GM21381 (cell line): ENCODE measurements at regions not wholly inside any gene's neighbourhood (a gene's known extent, or its start where the extent isn't known, plus 50 kb on each side); places are given as distances from the start of the nearest gene placed in this dataset.
"Not testable (repeated sequence)": the region's sequence is repeated elsewhere in the genome, so short reads cannot be mapped to it uniquely, and the experiment has no call there.

Experiments used
- ATAC-seq: cut with Tn5 transposase; IDR thresholded peaks from one replicate; pipeline ENCODE4 v1.9.1; 2021; ENCODE audit warnings: mild to moderate bottlenecking, moderate library complexity; ENCODE audit not compliant: unreplicated experiment

- not testable (repeated sequence) for ATAC-seq
These were observed 1337.6 kb downstream of the RPIA start for GRCh38 chr2:90029080-90029428.

GRCh38 chr2:90032269-90032668 lies 1340.8 kb downstream of the RPIA start:
- not testable (repeated sequence) for ATAC-seq

- not testable (repeated sequence) for ATAC-seq
These were observed 1344.9 kb downstream of the RPIA start for GRCh38 chr2:90036335-90036734.

- not testable (repeated sequence) for ATAC-seq
These were observed 1347.6 kb downstream of the RPIA start for GRCh38 chr2:90039093-90039492.

DNA sequence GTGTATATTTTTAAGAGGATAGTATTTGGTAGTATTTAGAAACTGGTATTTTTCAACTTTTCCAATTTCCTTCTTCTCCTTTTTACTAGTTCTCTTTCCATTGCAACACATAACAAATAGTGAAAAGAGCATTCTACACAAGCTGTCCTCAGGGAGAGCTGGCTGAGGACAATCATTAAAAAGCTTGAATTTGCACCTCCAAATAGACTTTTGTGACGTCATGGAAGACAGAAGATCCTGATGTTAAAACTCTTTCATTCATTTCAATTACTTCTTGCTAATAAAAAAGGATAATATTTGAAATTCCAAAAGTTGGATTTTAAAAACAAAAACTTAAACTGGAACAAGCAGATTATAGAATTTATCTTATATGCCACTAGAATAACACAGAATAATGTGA lies 1356.3 kb downstream of the RPIA start:
- not testable (repeated sequence) for ATAC-seq

GRCh38 chr2:90052113-90052631 lies 1360.7 kb downstream of the RPIA start:
- not testable (repeated sequence) for ATAC-seq

DNA sequence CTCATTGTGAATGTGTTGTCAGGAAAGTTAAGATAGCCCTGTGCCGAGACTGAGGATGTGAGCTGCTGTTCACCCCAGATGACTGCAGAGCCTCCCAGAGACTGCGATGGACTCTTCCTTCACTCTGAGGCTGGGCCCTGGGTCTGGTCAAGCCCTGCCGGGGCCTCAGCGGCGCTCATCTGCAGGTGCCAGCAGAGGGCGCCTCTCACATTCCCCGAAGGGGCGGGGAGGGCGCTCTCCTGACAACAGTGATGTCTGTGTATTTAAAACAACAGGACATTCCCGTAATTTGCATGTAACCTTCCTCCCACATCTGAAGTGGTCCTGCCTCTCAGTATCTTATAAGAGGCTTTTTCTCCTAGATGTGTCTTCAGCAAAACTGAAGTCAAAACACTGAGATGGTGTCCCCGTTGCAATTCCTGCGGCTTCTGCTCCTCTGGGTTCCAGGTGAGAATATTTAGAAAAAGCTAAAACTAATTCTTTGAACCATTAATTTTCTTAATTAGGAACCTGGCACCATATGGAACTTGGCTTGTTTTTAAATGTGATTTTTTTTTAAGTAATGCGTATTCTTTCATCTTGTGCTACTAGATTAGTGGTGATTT lies 1377.9 kb downstream of the RPIA start:
- no peak for ATAC-seq

DNA sequence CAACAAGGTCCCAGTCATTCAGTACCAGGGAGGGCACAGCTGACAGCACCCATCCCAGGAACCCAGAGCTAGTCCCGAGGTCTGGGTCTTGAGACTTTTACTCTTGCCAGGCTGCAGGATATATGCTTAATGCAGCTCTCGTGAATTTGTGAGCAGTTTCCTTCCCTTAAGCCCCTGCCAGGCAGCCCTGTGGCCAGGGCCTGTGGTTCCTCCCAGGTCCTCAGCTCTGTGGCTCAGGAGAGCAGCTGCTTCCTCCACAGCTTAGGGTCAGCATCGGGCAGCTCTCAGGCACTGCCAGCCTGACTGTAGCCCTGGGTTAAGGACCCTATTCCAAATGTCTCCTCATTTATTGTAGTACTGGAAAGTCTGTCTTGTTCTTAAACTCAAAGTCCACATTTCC lies 1384.8 kb downstream of the RPIA start:
- ATAC-seq: no peak

DNA sequence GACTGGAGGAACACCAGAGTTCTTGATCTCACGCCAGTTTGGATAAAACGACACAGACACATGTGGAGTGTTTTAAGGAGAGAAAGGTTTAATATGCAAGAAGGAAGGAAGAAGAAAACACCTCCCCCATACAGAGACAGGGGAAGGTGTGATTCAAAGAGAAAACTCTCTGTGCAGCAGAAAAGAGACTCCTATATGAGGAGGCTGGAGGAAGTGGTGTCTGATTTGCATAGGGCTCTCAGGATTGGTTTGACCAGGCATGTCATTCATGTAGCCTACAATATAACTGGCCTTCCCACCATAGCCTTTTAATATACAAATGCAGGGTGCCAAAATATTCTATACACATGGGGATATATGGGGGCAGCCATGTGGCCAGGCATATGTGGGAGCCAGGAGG lies 1386.5 kb downstream of the RPIA start:
- no peak for ATAC-seq

DNA sequence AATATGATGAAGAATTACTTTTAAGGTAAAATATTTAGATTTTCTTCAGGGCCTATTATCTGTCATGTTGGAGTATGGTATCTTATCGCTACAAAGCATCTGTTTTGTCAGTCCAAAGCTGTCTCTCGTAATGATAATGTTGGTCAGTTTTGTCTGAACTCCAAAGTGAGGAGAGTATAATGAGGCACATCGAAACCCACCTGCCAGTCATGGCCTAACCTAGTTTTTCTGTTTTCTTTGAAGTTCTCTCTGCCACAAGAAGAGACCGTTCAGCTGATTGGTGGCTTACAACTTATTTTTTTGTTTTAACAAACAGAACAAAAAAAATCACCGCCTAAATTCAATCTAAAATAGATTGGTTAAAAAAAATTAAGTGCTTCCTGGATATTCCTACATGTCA lies 1387.9 kb downstream of the RPIA start:
- ATAC-seq: no peak

DNA sequence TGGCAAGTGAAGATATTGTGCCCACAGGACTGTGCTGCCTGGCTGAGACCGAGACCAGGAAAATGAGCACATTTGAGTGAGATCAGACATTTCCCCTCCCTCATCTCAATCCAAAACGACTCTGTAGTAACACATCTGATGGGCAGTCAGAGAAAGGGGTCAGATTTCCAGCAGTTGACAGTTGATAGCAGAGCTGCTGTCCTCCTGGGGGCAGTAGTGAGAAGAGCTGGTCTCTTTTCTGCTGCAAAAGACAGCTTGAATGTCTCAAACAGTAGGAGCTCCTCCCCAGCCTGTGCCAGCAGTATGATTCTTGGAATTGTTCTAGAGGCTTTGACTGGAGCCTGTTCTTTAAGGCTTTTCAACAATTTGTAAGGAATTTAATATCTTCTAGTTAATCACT lies 1396.3 kb downstream of the RPIA start:
- ATAC-seq: not testable (repeated sequence)

GRCh38 chr2:90093571-90094270 lies 1402.2 kb downstream of the RPIA start:
- ATAC-seq: not testable (repeated sequence)

- not testable (repeated sequence) for ATAC-seq
These were observed 1406.1 kb downstream of the RPIA start for GRCh38 chr2:90097617-90098016.

DNA sequence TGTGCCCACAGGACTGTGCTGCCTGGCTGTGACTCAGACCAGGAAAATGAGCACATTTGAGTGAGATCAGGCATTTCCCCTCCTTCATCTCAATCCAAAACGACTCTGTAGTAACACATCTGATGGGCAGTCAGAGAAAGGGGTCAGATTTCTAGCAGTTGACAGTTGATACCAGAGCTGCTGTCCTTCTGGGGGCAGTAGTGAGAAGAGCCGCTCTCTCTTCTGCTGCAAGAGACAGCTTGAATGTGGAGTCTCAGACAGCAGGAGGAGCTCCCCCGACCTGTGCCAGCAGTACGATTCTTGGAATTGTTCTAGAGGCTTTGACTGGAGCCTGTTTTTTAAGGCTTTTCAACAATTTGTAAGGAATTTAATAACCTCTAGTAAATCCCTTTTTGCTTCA lies 1413.7 kb downstream of the RPIA start:
- ATAC-seq: not testable (repeated sequence)

DNA sequence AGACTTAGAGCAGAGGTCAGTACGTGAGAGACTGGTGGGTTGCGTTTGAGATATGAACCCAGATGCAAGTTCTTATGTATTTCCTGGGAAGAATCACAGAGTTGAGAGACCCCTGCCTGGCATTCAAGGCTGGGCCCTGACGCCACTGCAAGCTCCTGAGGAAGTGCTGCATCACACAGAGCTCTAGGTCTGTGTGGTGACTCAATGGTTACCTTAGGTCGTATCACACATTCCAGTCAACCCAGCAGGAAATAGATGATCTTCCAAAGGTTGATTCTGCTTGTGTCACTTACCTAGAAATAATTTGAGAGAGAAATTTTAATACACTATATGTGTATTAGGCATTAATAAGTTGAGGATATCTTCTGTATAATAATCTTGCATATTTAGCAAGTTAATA lies 1431.9 kb downstream of the RPIA start:
- not testable (repeated sequence) for ATAC-seq

GRCh38 chr2:90139046-90139445 lies 1447.6 kb downstream of the RPIA start:
- not testable (repeated sequence) for ATAC-seq

DNA sequence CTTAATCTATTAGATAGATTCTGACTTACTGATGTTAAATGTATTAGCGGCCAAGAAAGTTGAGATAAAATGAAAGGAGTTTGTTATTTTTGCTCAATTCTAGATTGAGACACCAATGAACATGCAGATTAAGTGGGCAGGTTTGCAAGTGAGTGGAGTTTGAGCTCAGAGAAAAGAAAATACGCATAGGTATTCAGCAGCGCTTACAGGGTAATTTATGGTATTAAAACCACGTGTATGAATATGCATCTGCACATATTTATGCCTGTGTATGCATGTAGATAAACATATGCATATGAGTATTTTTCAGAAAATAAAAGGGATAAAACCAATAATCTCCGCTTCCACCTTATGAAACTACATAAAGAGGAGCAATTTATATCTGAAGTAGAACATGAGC lies 1450.1 kb downstream of the RPIA start:
- ATAC-seq: not testable (repeated sequence)

DNA sequence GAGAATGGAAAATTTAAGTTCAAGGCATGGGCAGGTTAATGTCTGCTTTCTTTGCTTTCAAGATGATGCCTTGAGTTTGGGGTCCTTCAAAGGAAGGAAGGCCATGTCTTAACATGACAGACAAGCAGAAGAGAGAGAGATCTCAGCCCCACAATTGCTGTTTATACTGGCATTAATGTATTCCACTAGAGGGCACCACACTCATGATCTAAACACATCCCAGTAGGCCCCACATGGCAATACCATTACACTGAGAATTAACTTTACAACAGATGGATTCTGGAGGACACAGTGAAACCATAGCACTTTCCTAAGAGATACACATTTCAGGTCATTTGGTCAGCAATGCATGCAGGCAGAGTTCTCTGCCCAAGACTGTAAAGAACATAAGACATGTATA lies 1460.3 kb downstream of the RPIA start:
- not testable (repeated sequence) for ATAC-seq

- not testable (repeated sequence) for ATAC-seq
These were observed 1479.5 kb downstream of the RPIA start for GRCh38 chr2:90170978-90171377.

DNA sequence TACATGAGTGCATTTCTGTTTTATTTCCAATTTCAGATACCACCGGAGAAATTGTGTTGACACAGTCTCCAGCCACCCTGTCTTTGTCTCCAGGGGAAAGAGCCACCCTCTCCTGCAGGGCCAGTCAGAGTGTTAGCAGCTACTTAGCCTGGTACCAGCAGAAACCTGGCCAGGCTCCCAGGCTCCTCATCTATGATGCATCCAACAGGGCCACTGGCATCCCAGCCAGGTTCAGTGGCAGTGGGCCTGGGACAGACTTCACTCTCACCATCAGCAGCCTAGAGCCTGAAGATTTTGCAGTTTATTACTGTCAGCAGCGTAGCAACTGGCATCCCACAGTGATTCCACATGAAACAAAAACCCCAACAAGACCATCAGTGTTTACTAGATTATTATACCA lies 1481.6 kb downstream of the RPIA start:
- ATAC-seq: not testable (repeated sequence)

- ATAC-seq: not testable (repeated sequence)
These were observed 1488.1 kb downstream of the RPIA start for GRCh38 chr2:90179591-90179990.

GRCh38 chr2:90207454-90208058 lies 1516.1 kb downstream of the RPIA start:
- ATAC-seq: no peak
